IMR-90 (cell line): ENCODE measurements at regions not wholly inside any gene's neighbourhood (a gene's known extent, or its start where the extent isn't known, plus 50 kb on each side); places are given as distances from the start of the nearest gene placed in this dataset.

Source experiments
- ATAC-seq: fragments of 200-7000 bp; cut with Tn5 transposase; 2 replicates; pipeline ENCODE4 v1.9.1; 2020; ENCODE audit warnings: low read depth, mild to moderate bottlenecking, moderate library complexity
- BruUV-seq: library from RNA; stranded (reverse); fragments of 400-500 nt; replicated peaks from 2 replicates; lab custom pipeline; 2021; lab: Mats Ljungman, UMichigan
- CTCF ChIA-PET: fragments of 300-600 bp; formaldehyde crosslinking; extraction: SDS; loops from one replicate; lab custom pipeline; 2021; ENCODE audit warnings: antibody characterized with exemption; lab: Yijun Ruan, JAX
- POLR2A ChIA-PET: fragments of 300-600 bp; sonication (Branson Sonifier 250); formaldehyde crosslinking; loops from one replicate; lab custom pipeline; 2022; ENCODE audit warnings: antibody characterized with exemption; ENCODE audit not compliant: unreplicated experiment; lab: Charles Lee
- DNase-seq: peaks from one replicate; pipeline ENCODE4 v3.0.0; 2013
- H2AFZ ChIP-seq: replicated peaks from 2 replicates; pipeline ENCODE3; 2013; ENCODE audit warnings: low read length, mild to moderate bottlenecking; ENCODE audit not compliant: poor library complexity
- H2AK5ac ChIP-seq: 2 replicates; pipeline ENCODE4 v1.6.1; 2013; ENCODE audit warnings: low read depth, low read length, inconsistent platforms
- H2AK9ac ChIP-seq: replicated peaks from 2 replicates; pipeline ENCODE3; 2013; ENCODE audit warnings: mild to moderate bottlenecking, low read depth, low read length, moderate library complexity; ENCODE audit not compliant: poor library complexity
- H2BK120ac ChIP-seq: 2 replicates; pipeline ENCODE4 v1.6.1; 2013; ENCODE audit warnings: low read depth, low read length, inconsistent platforms
- H2BK15ac ChIP-seq: 3 replicates; pipeline ENCODE4 v1.6.1; 2013; ENCODE audit warnings: low read depth, low read length, inconsistent platforms
- H2BK20ac ChIP-seq: 2 replicates; pipeline ENCODE4 v1.6.1; 2013; ENCODE audit warnings: low read depth, mild to moderate bottlenecking, inconsistent platforms, low read length, moderate library complexity
- H2BK5ac ChIP-seq: 2 replicates; pipeline ENCODE4 v1.6.1; 2013; ENCODE audit warnings: mild to moderate bottlenecking, low read depth, low read length, inconsistent platforms; ENCODE audit not compliant: poor library complexity, severe bottlenecking
- H3K14ac ChIP-seq: replicated peaks from 2 replicates; pipeline ENCODE4 v1.6.1; 2013; ENCODE audit warnings: low read depth, low read length, inconsistent platforms
- H3K18ac ChIP-seq: 2 replicates; pipeline ENCODE4 v1.6.1; 2013; ENCODE audit warnings: low read depth, low read length, control low read depth
- H3K23ac ChIP-seq: 2 replicates; pipeline ENCODE4 v1.6.1; 2013; ENCODE audit warnings: low read depth, low read length, inconsistent platforms
- H3K27ac ChIP-seq: 2 replicates; pipeline ENCODE4 v1.5.1; 2013; ENCODE audit warnings: mild to moderate bottlenecking, control low read depth, low read length; ENCODE audit not compliant: insufficient read depth
- H3K27me3 ChIP-seq: 2 replicates; pipeline ENCODE4 v1.6.1; 2013; ENCODE audit warnings: low read length; ENCODE audit not compliant: control insufficient read depth, insufficient read depth
- H3K36me3 ChIP-seq: 2 replicates; pipeline ENCODE4 v1.6.1; 2013; ENCODE audit warnings: low read length, mixed read lengths; ENCODE audit not compliant: control insufficient read depth, insufficient read depth
- H3K4ac ChIP-seq: 2 replicates; pipeline ENCODE4 v1.6.1; 2013; ENCODE audit warnings: low read depth, low read length, inconsistent platforms
- H3K4me1 ChIP-seq: 2 replicates; pipeline ENCODE4 v1.6.1; 2013; ENCODE audit warnings: low read length, mixed read lengths; ENCODE audit not compliant: control insufficient read depth, insufficient read depth
- H3K4me2 ChIP-seq: 2 replicates; pipeline ENCODE4 v1.6.1; 2013; ENCODE audit warnings: low read depth, mild to moderate bottlenecking, control low read depth, low read length, moderate library complexity
- H3K4me3 ChIP-seq: 2 replicates; pipeline ENCODE4 v1.5.1; 2013; ENCODE audit warnings: low read depth, mild to moderate bottlenecking, control low read depth, low read length, moderate library complexity; ENCODE audit not compliant: insufficient read depth
- H3K56ac ChIP-seq: 2 replicates; pipeline ENCODE4 v1.6.1; 2013; ENCODE audit warnings: low read length, inconsistent platforms; ENCODE audit not compliant: insufficient read depth; ENCODE audit errors: extremely low read depth
- H3K79me1 ChIP-seq, 2 experiments: 2 replicates each; pipeline ENCODE4 v1.6.1; 2013; ENCODE audit warnings: low read length in 2 of 2, inconsistent platforms in 1 of 2, low read depth in 1 of 2
- H3K9ac ChIP-seq: 2 replicates; pipeline ENCODE4 v1.6.1; 2013; ENCODE audit warnings: low read depth, low read length, control low read depth
- H3K9me1 ChIP-seq: 2 replicates; pipeline ENCODE4 v1.6.1; 2013; ENCODE audit warnings: low read length, inconsistent platforms; ENCODE audit not compliant: insufficient read depth
- H3K9me3 ChIP-seq: 2 replicates; pipeline ENCODE4 v1.6.1; 2013; ENCODE audit warnings: low read length; ENCODE audit not compliant: control insufficient read depth, insufficient read depth
- H4K20me1 ChIP-seq: 2 replicates; pipeline ENCODE4 v1.6.1; 2013; ENCODE audit warnings: low read length, inconsistent platforms; ENCODE audit not compliant: insufficient read depth
- H4K5ac ChIP-seq: 2 replicates; pipeline ENCODE4 v1.6.1; 2013; ENCODE audit warnings: mild to moderate bottlenecking, low read depth, low read length, control low read depth
- H4K8ac ChIP-seq, 2 experiments: 2 replicates each; pipeline ENCODE4 v1.6.1; 2013; ENCODE audit warnings: low read depth in 2 of 2, low read length in 2 of 2, control low read depth in 1 of 2, inconsistent platforms in 1 of 2
- H4K91ac ChIP-seq: 2 replicates; pipeline ENCODE4 v1.6.1; 2013; ENCODE audit warnings: low read depth, low read length, inconsistent platforms; ENCODE audit not compliant: insufficient read depth
- BHLHE40 ChIP-seq: fragments of 150-350 bp; IDR thresholded peaks from 2 replicates; pipeline ENCODE4 v1.6.1; 2016; ENCODE audit warnings: mild to moderate bottlenecking, low read depth, low read length
- CEBPB ChIP-seq: IDR thresholded peaks from 2 replicates; pipeline ENCODE4 v1.6.1; 2012; ENCODE audit warnings: low read depth, low read length, improper control_type of control experiment
- CHD1 ChIP-seq: IDR thresholded peaks from 2 replicates; pipeline ENCODE4 v1.6.1; 2012; ENCODE audit warnings: low read depth, low read length, improper control_type of control experiment
- CTCF ChIP-seq: conservative IDR thresholded peaks from 2 replicates; pipeline ENCODE4 v1.5.1; 2012; ENCODE audit warnings: mild to moderate bottlenecking, low read depth, low read length, improper control_type of control experiment
- MAFK ChIP-seq: IDR thresholded peaks from 2 replicates; pipeline ENCODE4 v1.6.1; 2012; ENCODE audit warnings: low read depth, low read length, improper control_type of control experiment
- MXI1 ChIP-seq: IDR thresholded peaks from 2 replicates; pipeline ENCODE4 v1.6.1; 2012; ENCODE audit warnings: low read depth, mild to moderate bottlenecking, low read length, moderate library complexity, borderline replicate concordance
- POLR2A ChIP-seq: IDR thresholded peaks from 2 replicates; pipeline ENCODE4 v1.6.1; 2012; ENCODE audit warnings: mild to moderate bottlenecking, low read depth, low read length
- RAD21 ChIP-seq: IDR thresholded peaks from 2 replicates; pipeline ENCODE4 v1.6.1; 2012; ENCODE audit warnings: low read length, improper control_type of control experiment
- SMC3 ChIP-seq: fragments of 150-350 bp; IDR thresholded peaks from 2 replicates; pipeline ENCODE4 v1.6.1; 2016; ENCODE audit warnings: low read depth, mild to moderate bottlenecking, antibody characterized with exemption, low read length, moderate library complexity
- WGBS, 2 experiments: methylation state at CpG; one replicate each; pipeline versions ENCODE4 v1.1.5 to v1.1.7; 2013; ENCODE audit warnings: missing lambda C conversion rate in 2 of 2; ENCODE audit not compliant: insufficient read length in 1 of 2; ENCODE audit errors: extremely low coverage in 2 of 2; 5-methylcytosine and 5-hydroxymethylcytosine counted together
- dilution Hi-C: fragments of 300-500 bp; cut with HindIII; formaldehyde crosslinking; loops from one replicate; pipeline ENCODE4 v1.14.3; 2018; ENCODE audit warnings: low sequenced_read_pairs; ENCODE audit not compliant: unreplicated experiment
- in situ Hi-C: fragments of 300-500 bp; cut with MboI; formaldehyde crosslinking; loops from 3 replicates; pipeline ENCODE4 v1.14.3; 2019; ENCODE audit warnings: low sequenced_read_pairs, inconsistent platforms, mixed read lengths
- intact Hi-C: fragments of 100-400 bp; cut with micrococcal nuclease; formaldehyde crosslinking; loops from 2 replicates; pipeline ENCODE4 v1.10.0; 2022

- no peak for TF ChIP-seq MXI1
- TF ChIP-seq SMC3 = peak; percentile 72
Observed at GRCh38 chr7:106542550-106543220, 118.3 kb downstream of the CCDC71L start (continued).

GRCh38 chr7:106538638-106539037 is 122.3 kb downstream of the CCDC71L start:
- Histone ChIP-seq H3K18ac (no peak overlapping the region), H2AFZ (peak overlapping the region; percentile 71), H3K9ac (no peak overlapping the region), H3K9me3 (peaks cover 2% of the 10 kb centered on the region; the same call in 1 of the 2 replicates), H3K36me3 (no peaks in the 10 kb centered on the region), H3K14ac (0 out of 2 replicates have a peak overlapping the region, but pooled peaks have one; percentile 48), H3K4me2 (no peak overlapping the region), H3K56ac (no peak overlapping the region), H2AK5ac (no peak overlapping the region), H2AK9ac (peak overlapping the region; percentile 81), H4K5ac (no peak overlapping the region), H3K9me1 (peaks cover 6% of the 10 kb centered on the region), H4K20me1 (no peaks in the 10 kb centered on the region), H4K91ac (0 out of 2 replicates have a peak overlapping the region, but pooled peaks have one; percentile 14), H4K8ac (no peak overlapping the region), H3K27ac (no peak overlapping the region), H3K27me3 (no peaks in the 10 kb centered on the region), H2BK15ac (no peak overlapping the region), H3K4me3 (no peak overlapping the region), H3K79me1 (no peaks in the 10 kb centered on the region), H2BK5ac (no peak overlapping the region), H3K4me1 (peaks cover 8% of the 10 kb centered on the region), H3K23ac (no peak overlapping the region), H2BK120ac (peak overlapping the region; percentile 22; the same call in 1 of the 2 replicates), H3K4ac (no peak overlapping the region), H2BK20ac (peak overlapping the region; percentile 42; the same call in 1 of the 2 replicates)
- 50% methylated on average over 1 of the region's 5 CpGs; no CpG with 5 or more reads in 1 of the 2 experiments for WGBS, 2 experiments
- no TSS peak for BruUV-seq
- ChIA-PET CTCF (interaction anchor here (0.5 to 1.0 kb wide), 2 partner anchors 197 to 216 kb away, joined by 3 to 7 read pairs; no protein-coding TSS in a partner anchor), POLR2A (no interaction called here)
- in situ Hi-C loops (no loop called here), dilution Hi-C loops (no loop called here), intact Hi-C loops (no loop called here)
- no peak for TF ChIP-seq CTCF
- TF ChIP-seq CHD1 = no peak
- TF ChIP-seq POLR2A = no peak
- TF ChIP-seq CEBPB = no peak
- TF ChIP-seq BHLHE40 = no peak
- TF ChIP-seq MAFK = no peak
- no peak for TF ChIP-seq SMC3
- TF ChIP-seq RAD21 = no peak
- ATAC-seq (no peak), DNase-seq (peak; percentile 13)
